B cell (primary cell): ENCODE measurements at regions not wholly inside any gene's neighbourhood (a gene's known extent, or its start where the extent isn't known, plus 50 kb on each side); places are given as distances from the start of the nearest gene placed in this dataset.

ENCODE experiments used
- ATAC-seq: fragments of 200-7000 bp; cut with Tn5 transposase; one replicate; pipeline ENCODE4 v1.10.0; 2021; ENCODE audit warnings: low read depth, mild to moderate bottlenecking, moderate number of reproducible peaks, moderate library complexity
- CTCF ChIA-PET: fragments of 350-600 bp; sonication (Branson Sonifier 250); formaldehyde crosslinking; loops from one replicate; lab custom pipeline; 2021; ENCODE audit warnings: antibody characterized with exemption, inconsistent platforms; lab: Charles Lee
- POLR2A ChIA-PET: fragments of 350-600 bp; sonication (Branson Sonifier 250); formaldehyde crosslinking; loops from one replicate; lab custom pipeline; 2021; ENCODE audit warnings: antibody characterized with exemption; lab: Charles Lee
- DNase-seq: peaks from one replicate; pipeline ENCODE4 v3.0.0; 2013
- H2AFZ ChIP-seq: 2 replicates; pipeline ENCODE4 v1.6.1; 2012; ENCODE audit warnings: mild to moderate bottlenecking, low read depth, low read length; ENCODE audit not compliant: insufficient read depth, poor library complexity, severe bottlenecking
- H3K27ac ChIP-seq, 2 donors: 1 replicate in 1 of 2; 2 replicates in 1 of 2; pipeline ENCODE4 v1.5.1; 2012 to 2013; ENCODE audit warnings: low read length in 2 of 2, mild to moderate bottlenecking in 2 of 2, moderate library complexity in 1 of 2
- H3K27me3 ChIP-seq, 4 experiments: fragments of 200-600 bp in 1 of 4; sonication (generic) in 1 of 4; replicated peaks in 1 of 4; 1 replicate in 2 of 4; 2 replicates in 2 of 4; pipeline versions ENCODE4 v1.6.1 to v1.7.0; 2013 to 2016; ENCODE audit warnings: low read length in 3 of 4, mild to moderate bottlenecking in 2 of 4, mixed read lengths in 1 of 4, moderate library complexity in 1 of 4; ENCODE audit not compliant: insufficient read depth in 4 of 4, control insufficient read depth in 3 of 4; ENCODE audit errors: control extremely low read depth in 1 of 4
- H3K36me3 ChIP-seq, 2 experiments: replicated peaks in 1 of 2; 1 replicate in 1 of 2; 2 replicates in 1 of 2; pipeline versions ENCODE4 v1.6.1 to v1.7.1; 2013; ENCODE audit warnings: low read length in 1 of 2; ENCODE audit not compliant: insufficient read depth in 2 of 2, control insufficient read depth in 1 of 2; ENCODE audit errors: control extremely low read depth in 1 of 2, extremely low read depth in 1 of 2
- H3K4me1 ChIP-seq, 2 donors: fragments of 200-600 bp in 1 of 2; sonication (generic) in 1 of 2; 1 replicate in 1 of 2; 2 replicates in 1 of 2; pipeline versions ENCODE4 v1.5.1 to v1.6.1; 2013 to 2017; ENCODE audit warnings: low read length in 2 of 2; ENCODE audit not compliant: control insufficient read depth in 2 of 2, insufficient read depth in 2 of 2
- H3K4me2 ChIP-seq: replicated peaks from 2 replicates; pipeline ENCODE3; 2012; ENCODE audit warnings: mild to moderate bottlenecking, low read depth, low read length; ENCODE audit not compliant: poor library complexity, severe bottlenecking
- H3K4me3 ChIP-seq, 5 experiments: fragments of 200-600 bp in 1 of 5; sonication (generic) in 1 of 5; 1 replicate in 3 of 5; 2 replicates in 2 of 5; pipeline versions ENCODE4 v1.5.1 to v1.7.0; 2011 to 2016; ENCODE audit warnings: low read length in 4 of 5, mild to moderate bottlenecking in 4 of 5, low read depth in 2 of 5, control low read depth in 1 of 5, moderate library complexity in 1 of 5; ENCODE audit not compliant: insufficient read depth in 1 of 5; ENCODE audit errors: control extremely low read depth in 1 of 5, extremely low read depth in 1 of 5
- H3K79me2 ChIP-seq: fragments of 200-600 bp; sonication (generic); one replicate; pipeline ENCODE4 v1.6.0; 2016; ENCODE audit warnings: low read length; ENCODE audit not compliant: control insufficient read depth, insufficient read depth
- H3K9ac ChIP-seq: fragments of 200-600 bp; sonication (generic); 2 replicates; pipeline ENCODE4 v1.6.1; 2017; ENCODE audit warnings: mild to moderate bottlenecking, low read length, moderate library complexity
- H3K9me3 ChIP-seq, 3 donors: one replicate each; pipeline versions ENCODE4 v1.6.1 to v1.7.1; 2013; ENCODE audit warnings: low read length in 2 of 3; ENCODE audit not compliant: control insufficient read depth in 2 of 3, insufficient read depth in 1 of 3; ENCODE audit errors: control extremely low read depth in 1 of 3
- H4K20me1 ChIP-seq: 2 replicates; pipeline ENCODE4 v1.6.0; 2012; ENCODE audit warnings: mild to moderate bottlenecking, low read length; ENCODE audit not compliant: insufficient read depth, control insufficient read depth, poor library complexity, severe bottlenecking
- H3K27ac Mint-ChIP-seq: one replicate; pipeline ENCODE4 v1.8.0; 2021; ENCODE audit warnings: mixed read lengths
- H3K27me3 Mint-ChIP-seq: one replicate; pipeline ENCODE4 v1.8.0; 2021; ENCODE audit warnings: mixed read lengths
- H3K4me1 Mint-ChIP-seq: one replicate; pipeline ENCODE4 v1.8.0; 2021; ENCODE audit warnings: mixed read lengths
- H3K4me3 Mint-ChIP-seq: one replicate; pipeline ENCODE4 v1.8.0; 2021; ENCODE audit warnings: mixed read lengths
- H3K9me3 Mint-ChIP-seq: one replicate; pipeline ENCODE4 v1.8.0; 2022; ENCODE audit warnings: mixed read lengths; ENCODE audit not compliant: insufficient read depth
- EZH2 ChIP-seq: IDR thresholded peaks from 2 replicates; pipeline ENCODE4 v1.6.1; 2012; ENCODE audit warnings: borderline replicate concordance, low read depth, mild to moderate bottlenecking, moderate library complexity, low read length; ENCODE audit not compliant: insufficient read depth, poor library complexity, severe bottlenecking
- WGBS: methylation state at CpG from one replicate; pipeline ENCODE4 v1.1.5; 2013; ENCODE audit warnings: missing lambda C conversion rate; ENCODE audit not compliant: insufficient coverage; 5-methylcytosine and 5-hydroxymethylcytosine counted together
- intact Hi-C: fragments of 100-400 bp; cut with micrococcal nuclease; formaldehyde crosslinking; loops from one replicate; pipeline ENCODE4 v1.10.0; 2022
- TF ChIP-seq, protein P1 (sequence below): fragments of 200-600 bp; IDR thresholded peaks from one replicate; pipeline ENCODE4 v1.8.0; 2022; ENCODE audit warnings: antibody characterized with exemption, mild to moderate bottlenecking

DNA sequence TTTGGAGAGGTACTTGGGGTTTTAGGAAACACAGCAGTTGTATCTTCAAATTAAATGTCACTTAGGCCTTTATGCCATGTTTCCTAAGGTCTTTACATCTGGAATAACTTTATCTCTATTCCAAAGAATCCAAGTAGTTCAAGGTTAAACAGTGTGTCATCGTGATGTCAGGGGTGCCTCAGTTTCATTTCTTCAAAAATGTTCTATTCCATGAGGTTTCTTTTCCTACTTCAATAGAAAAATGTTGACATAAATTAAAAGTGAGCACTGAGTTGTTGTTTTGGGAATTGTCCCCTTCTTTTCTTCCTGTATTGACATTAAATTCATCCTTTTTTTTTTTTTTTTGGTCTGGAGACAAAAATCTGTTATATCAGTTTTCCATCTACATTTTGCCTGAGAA lies 160.6 kb upstream of the C21orf91 start:
- Histone ChIP-seq H3K9me3 (no peaks in the 10 kb centered on the region), H3K27ac (no peak overlapping the region), H3K36me3 (no peaks in the 10 kb centered on the region), H3K9ac (no peak overlapping the region), H3K4me2 (no peak overlapping the region), H4K20me1 (no peaks in the 10 kb centered on the region), H3K79me2 (no peaks in the 10 kb centered on the region), H2AFZ (no peak overlapping the region), H3K27me3 (no peaks in the 10 kb centered on the region), H3K4me3 (no peak overlapping the region), H3K4me1 (no peaks in the 10 kb centered on the region)
- no peak for ATAC-seq
- ChIA-PET POLR2A (no interaction called here), CTCF (no interaction called here)
- WGBS: no CpG with 5 or more reads among the region's 1 CpG
- Mint-ChIP-seq H3K4me3 (no peak overlapping the region), H3K27me3 (no peaks in the 10 kb centered on the region), H3K27ac (no peak overlapping the region), H3K4me1 (no peaks in the 10 kb centered on the region), H3K9me3 (peaks cover 4% of the 10 kb centered on the region)
- no peak for DNase-seq
- intact Hi-C loops: no loop called here
- no peak for TF ChIP-seq EZH2
- TF ChIP-seq, protein P1, sequence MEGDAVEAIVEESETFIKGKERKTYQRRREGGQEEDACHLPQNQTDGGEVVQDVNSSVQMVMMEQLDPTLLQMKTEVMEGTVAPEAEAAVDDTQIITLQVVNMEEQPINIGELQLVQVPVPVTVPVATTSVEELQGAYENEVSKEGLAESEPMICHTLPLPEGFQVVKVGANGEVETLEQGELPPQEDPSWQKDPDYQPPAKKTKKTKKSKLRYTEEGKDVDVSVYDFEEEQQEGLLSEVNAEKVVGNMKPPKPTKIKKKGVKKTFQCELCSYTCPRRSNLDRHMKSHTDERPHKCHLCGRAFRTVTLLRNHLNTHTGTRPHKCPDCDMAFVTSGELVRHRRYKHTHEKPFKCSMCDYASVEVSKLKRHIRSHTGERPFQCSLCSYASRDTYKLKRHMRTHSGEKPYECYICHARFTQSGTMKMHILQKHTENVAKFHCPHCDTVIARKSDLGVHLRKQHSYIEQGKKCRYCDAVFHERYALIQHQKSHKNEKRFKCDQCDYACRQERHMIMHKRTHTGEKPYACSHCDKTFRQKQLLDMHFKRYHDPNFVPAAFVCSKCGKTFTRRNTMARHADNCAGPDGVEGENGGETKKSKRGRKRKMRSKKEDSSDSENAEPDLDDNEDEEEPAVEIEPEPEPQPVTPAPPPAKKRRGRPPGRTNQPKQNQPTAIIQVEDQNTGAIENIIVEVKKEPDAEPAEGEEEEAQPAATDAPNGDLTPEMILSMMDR: no peak

- no peak overlapping the region for H3K4me2 ChIP-seq
- H3K9me3 ChIP-seq: no peaks in the 10 kb centered on the region
- WGBS: 67% methylated on average over 1 of the region's 3 CpGs
- H3K36me3 ChIP-seq: no peaks in the 10 kb centered on the region
- no peak overlapping the region for H3K4me3 ChIP-seq
- intact Hi-C loops: no loop called here
- no peak for TF ChIP-seq EZH2
- TF ChIP-seq, protein P1: no peak
- H2AFZ ChIP-seq: no peak overlapping the region
- ChIA-PET CTCF (no interaction called here), POLR2A (no interaction called here)
- H4K20me1 ChIP-seq: no peaks in the 10 kb centered on the region
- no peaks in the 10 kb centered on the region for H3K27me3 ChIP-seq
- H3K27ac ChIP-seq: no peak overlapping the region
- no peak overlapping the region for H3K4me3 Mint-ChIP-seq
- H3K4me1 Mint-ChIP-seq: no peaks in the 10 kb centered on the region
- no peak for DNase-seq
- no peak overlapping the region for H3K27ac Mint-ChIP-seq
- no peaks in the 10 kb centered on the region for H3K27me3 Mint-ChIP-seq
- peaks cover 4% of the 10 kb centered on the region for H3K9me3 Mint-ChIP-seq
- no peak overlapping the region for H3K9ac ChIP-seq
- H3K4me1 ChIP-seq: no peaks in the 10 kb centered on the region
- ATAC-seq: no peak
- no peaks in the 10 kb centered on the region for H3K79me2 ChIP-seq
Measured at GRCh38 chr21:17978895-17979294, 159.7 kb upstream of the C21orf91 start.
